ENCODE measurements at regions not wholly inside any gene's neighbourhood (a gene's known extent, or its start where the extent isn't known, plus 50 kb on each side); places are given as distances from the start of the nearest gene placed in this dataset.
"Not testable (repeated sequence)": the region's sequence is repeated elsewhere in the genome, so short reads cannot be mapped to it uniquely, and the experiment has no call there.

GRCh38 chr3:161672478-161672877, 175.9 kb downstream of the OTOL1 start:
- Histone ChIP-seq H3K9me3 (ENCODE audit: control insufficient read depth, insufficient read depth, low read length) (peaks cover 21% of the 10 kb centered on the region), H3K27me3 (ENCODE audit: control insufficient read depth, insufficient read depth, low read length) (no peaks in the 10 kb centered on the region), H3K4me3 (ENCODE audit: low read depth, low read length) (no peak overlapping the region), H3K27ac (ENCODE audit: low read depth, low read length) (no peak overlapping the region)
- ChIA-PET CTCF (no interaction called here), POLR2A (no interaction called here)
- DNase-seq (ENCODE audit: low read depth, low spot score), result no peak
- TF ChIP-seq CTCF (IDR thresholded peaks at IDR 0.05; ENCODE audit: low read depth, low read length), result no peak

- ChIA-PET POLR2A (no interaction called here), CTCF (no interaction called here)
- no peak overlapping the region for H3K4me3 ChIP-seq (ENCODE audit: low read depth, low read length)
- no peaks in the 10 kb centered on the region for H3K27me3 ChIP-seq (ENCODE audit: control insufficient read depth, insufficient read depth, low read length)
- H3K27ac ChIP-seq (ENCODE audit: low read depth, low read length), result no peak overlapping the region
- peaks cover 21% of the 10 kb centered on the region for H3K9me3 ChIP-seq (ENCODE audit: control insufficient read depth, insufficient read depth, low read length)
- DNase-seq (ENCODE audit: low read depth, low spot score), result no peak
- no peak for TF ChIP-seq CTCF (IDR thresholded peaks at IDR 0.05; ENCODE audit: low read depth, low read length)
Measured at GRCh38 chr3:161673866-161674265, 177.3 kb downstream of the OTOL1 start.

GRCh38 chr3:161674402-161674801, 177.8 kb downstream of the OTOL1 start:
- Histone ChIP-seq H3K9me3 (ENCODE audit: control insufficient read depth, insufficient read depth, low read length) (peaks cover 21% of the 10 kb centered on the region), H3K4me3 (ENCODE audit: low read depth, low read length) (no peak overlapping the region), H3K27me3 (ENCODE audit: control insufficient read depth, insufficient read depth, low read length) (no peaks in the 10 kb centered on the region), H3K27ac (ENCODE audit: low read depth, low read length) (no peak overlapping the region)
- CTCF ChIA-PET, result no interaction called here
- TF ChIP-seq CTCF (IDR thresholded peaks at IDR 0.05; ENCODE audit: low read depth, low read length), result no peak
- POLR2A ChIA-PET, result no interaction called here
- DNase-seq (ENCODE audit: low read depth, low spot score), result no peak

- POLR2A ChIA-PET; H3K9me3 ChIP-seq (ENCODE audit: control insufficient read depth, insufficient read depth, low read length); DNase-seq (ENCODE audit: low read depth, low spot score); H3K27me3 ChIP-seq (ENCODE audit: control insufficient read depth, insufficient read depth, low read length); CTCF ChIA-PET; H3K4me3 ChIP-seq (ENCODE audit: low read depth, low read length); H3K27ac ChIP-seq (ENCODE audit: low read depth, low read length): not testable (repeated sequence)
Measured at GRCh38 chr3:161681831-161682230, 185.2 kb downstream of the OTOL1 start.

GRCh38 chr3:161682715-161683114, 186.1 kb downstream of the OTOL1 start:
- no peak overlapping the region for H3K4me3 ChIP-seq (ENCODE audit: low read depth, low read length)
- CTCF ChIA-PET, result no interaction called here
- no peak for DNase-seq (ENCODE audit: low read depth, low spot score)
- H3K27ac ChIP-seq (ENCODE audit: low read depth, low read length), result no peak overlapping the region
- H3K27me3 ChIP-seq (ENCODE audit: control insufficient read depth, insufficient read depth, low read length), result no peaks in the 10 kb centered on the region
- no peak for TF ChIP-seq CTCF (IDR thresholded peaks at IDR 0.05; ENCODE audit: low read depth, low read length)
- POLR2A ChIA-PET, result no interaction called here
- no peaks in the 10 kb centered on the region for H3K9me3 ChIP-seq (ENCODE audit: control insufficient read depth, insufficient read depth, low read length)
